HL-60 (cell line): ENCODE measurements at regions not wholly inside any gene's neighbourhood (a gene's known extent, or its start where the extent isn't known, plus 50 kb on each side); places are given as distances from the start of the nearest gene placed in this dataset.

Source experiments
- DNase-seq, 2 experiments: peaks; one replicate each; pipeline ENCODE4 v3.0.0-alpha.2; 2010 to 2020; ENCODE audit warnings: low read depth in 1 of 2, low spot score in 1 of 2
- H3K27ac ChIP-seq: fragments of 250-450 bp; sonication (Bioruptor Pico); replicated peaks from 2 replicates; pipeline ENCODE4 v1.5.1; 2020; ENCODE audit warnings: mild to moderate bottlenecking, moderate library complexity
- H3K27me3 ChIP-seq: fragments of 250-450 bp; sonication (Bioruptor Pico); 2 replicates; pipeline ENCODE4 v1.5.1; 2021; ENCODE audit warnings: mild to moderate bottlenecking, moderate library complexity; ENCODE audit not compliant: insufficient read depth, poor library complexity, severe bottlenecking
- H3K4me3 ChIP-seq: replicated peaks from 2 replicates; pipeline ENCODE4 v1.5.1; 2011; ENCODE audit warnings: mild to moderate bottlenecking, control low read depth, low read length; ENCODE audit not compliant: insufficient read depth
- CTCF ChIP-seq: IDR thresholded peaks from one replicate; pipeline ENCODE4 v1.5.1; 2011; ENCODE audit warnings: low read length, control low read depth, inconsistent platforms; ENCODE audit not compliant: insufficient read depth
- GABPA ChIP-seq: IDR thresholded peaks from 2 replicates; pipeline ENCODE4 v1.6.1; 2012; ENCODE audit warnings: low read depth
- POLR2AphosphoS5 ChIP-seq: IDR thresholded peaks from 2 replicates; pipeline ENCODE4 v1.6.1; 2012; ENCODE audit warnings: low read depth
- REST ChIP-seq: IDR thresholded peaks from 2 replicates; pipeline ENCODE4 v1.6.1; 2012; ENCODE audit warnings: low read depth; ENCODE audit not compliant: insufficient replicate concordance
- SPI1 ChIP-seq: IDR thresholded peaks from 2 replicates; pipeline ENCODE4 v1.6.1; 2012; ENCODE audit warnings: low read depth, mild to moderate bottlenecking, borderline replicate concordance

- no peak for TF ChIP-seq REST
- TF ChIP-seq GABPA: no peak
- no peak for TF ChIP-seq SPI1
- TF ChIP-seq CTCF: no peak
- no peak for TF ChIP-seq POLR2AphosphoS5
- H3K4me3 ChIP-seq: no peak overlapping the region
- no peak for DNase-seq
Measured at GRCh38 chrX:39915596-39915995, 182.2 kb downstream of the BCOR start.

GRCh38 chrX:39921838-39922237 is 175.9 kb downstream of the BCOR start:
- Histone ChIP-seq H3K27me3 (no peaks in the 10 kb centered on the region), H3K4me3 (no peak overlapping the region), H3K27ac (no peak overlapping the region)
- TF ChIP-seq GABPA: no peak
- no peak for TF ChIP-seq CTCF
- TF ChIP-seq REST: no peak
- TF ChIP-seq POLR2AphosphoS5: no peak
- TF ChIP-seq SPI1: no peak
- DNase-seq: no peak

More at GRCh38 chrX:39915596-39915995, 182.2 kb downstream of the BCOR start:
- Histone ChIP-seq H3K27ac (no peak overlapping the region), H3K27me3 (no peaks in the 10 kb centered on the region)

- Histone ChIP-seq H3K27me3 (no peaks in the 10 kb centered on the region), H3K4me3 (no peak overlapping the region), H3K27ac (no peak overlapping the region)
- no peak for TF ChIP-seq CTCF
- TF ChIP-seq REST: no peak
- no peak for TF ChIP-seq SPI1
- TF ChIP-seq GABPA: no peak
- no peak for TF ChIP-seq POLR2AphosphoS5
- DNase-seq: no peak
Measured at GRCh38 chrX:39922488-39922887, 175.3 kb downstream of the BCOR start.
